Islet precursor cell (in vitro differentiated cells): ENCODE measurements at regions not wholly inside any gene's neighbourhood (a gene's known extent, or its start where the extent isn't known, plus 50 kb on each side); places are given as distances from the start of the nearest gene placed in this dataset.
"Not testable (repeated sequence)": the region's sequence is repeated elsewhere in the genome, so short reads cannot be mapped to it uniquely, and the experiment has no call there.

ENCODE experiments used
- DNase-seq: peaks from one replicate; pipeline ENCODE4 v3.0.0-alpha.2; 2018

DNA sequence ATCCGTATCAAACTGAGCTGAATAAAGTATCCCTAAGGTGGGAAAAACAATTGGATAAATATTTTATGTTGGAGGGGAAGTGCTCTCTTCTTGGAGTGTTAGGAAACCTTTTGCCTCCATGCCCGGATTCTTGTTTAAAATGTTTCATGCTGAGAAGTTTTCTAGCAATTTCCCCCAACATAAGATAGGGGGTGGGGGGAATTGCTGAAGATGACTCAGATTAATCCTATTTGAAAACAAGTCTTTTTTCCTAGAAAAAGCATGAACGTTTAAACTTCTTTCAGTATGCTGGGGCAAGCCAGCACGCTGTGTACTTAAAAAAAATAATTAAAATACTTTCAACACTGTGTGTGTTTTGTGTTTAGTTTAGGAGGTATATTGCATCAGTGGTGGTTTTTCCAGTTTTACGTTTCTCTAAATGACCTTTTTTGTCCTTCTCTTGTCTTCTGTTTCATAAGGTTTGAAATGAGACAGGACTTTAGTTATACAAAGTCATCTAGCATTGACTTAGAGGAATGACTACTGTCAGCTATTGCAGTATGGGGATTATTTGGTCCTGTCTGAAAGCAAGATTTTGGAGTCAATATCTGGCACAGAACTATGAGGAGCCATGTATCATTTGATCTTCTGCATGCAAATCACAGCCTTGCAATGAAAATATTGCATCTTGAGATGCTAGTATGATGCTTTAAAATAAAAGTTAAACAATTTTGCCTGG, 295.9 kb downstream of the GATA3 start:
- no peak for DNase-seq

DNA sequence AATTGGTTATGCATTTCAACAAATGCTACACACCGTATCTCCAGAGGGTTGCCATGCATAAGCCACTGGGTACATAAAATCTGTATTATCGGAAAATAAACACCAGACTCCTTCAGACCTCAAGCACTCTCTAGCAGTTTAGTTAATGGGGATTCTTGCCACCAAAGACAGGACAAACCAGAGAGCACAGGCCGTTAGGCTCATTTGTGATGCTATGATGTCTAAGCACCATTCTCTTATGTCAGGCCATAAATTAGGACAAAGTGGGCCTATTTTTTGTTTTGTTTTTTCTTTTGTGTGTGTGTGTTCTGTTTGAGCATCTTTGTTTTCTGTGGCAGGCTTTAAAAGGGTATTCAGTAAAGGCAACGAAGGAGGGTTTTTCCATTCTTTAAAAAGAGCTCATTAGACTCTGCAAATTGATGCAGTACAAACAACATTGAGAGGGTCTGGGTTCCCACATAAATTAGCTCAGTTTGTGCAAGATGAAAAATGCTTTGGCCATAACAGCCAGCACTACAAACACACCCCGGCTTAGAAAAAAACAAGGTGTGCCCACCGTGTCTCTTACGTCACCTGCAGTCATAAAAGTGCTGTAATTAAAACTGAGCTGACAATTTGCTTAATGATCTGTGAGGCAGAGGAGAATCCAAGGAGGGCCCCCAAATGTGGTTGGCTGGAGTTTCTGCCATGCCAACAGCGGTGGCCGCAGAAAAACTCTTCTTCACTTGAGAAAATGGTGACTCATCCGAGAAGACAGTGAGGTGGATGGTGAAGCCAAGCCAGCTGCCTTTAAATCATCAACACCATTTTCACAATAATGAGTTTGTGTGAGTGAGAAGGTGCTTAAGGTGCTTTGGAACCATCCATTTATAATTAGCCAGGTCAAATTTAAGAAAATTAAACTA, 297.9 kb downstream of the GATA3 start:
- DNase-seq: no peak

DNA sequence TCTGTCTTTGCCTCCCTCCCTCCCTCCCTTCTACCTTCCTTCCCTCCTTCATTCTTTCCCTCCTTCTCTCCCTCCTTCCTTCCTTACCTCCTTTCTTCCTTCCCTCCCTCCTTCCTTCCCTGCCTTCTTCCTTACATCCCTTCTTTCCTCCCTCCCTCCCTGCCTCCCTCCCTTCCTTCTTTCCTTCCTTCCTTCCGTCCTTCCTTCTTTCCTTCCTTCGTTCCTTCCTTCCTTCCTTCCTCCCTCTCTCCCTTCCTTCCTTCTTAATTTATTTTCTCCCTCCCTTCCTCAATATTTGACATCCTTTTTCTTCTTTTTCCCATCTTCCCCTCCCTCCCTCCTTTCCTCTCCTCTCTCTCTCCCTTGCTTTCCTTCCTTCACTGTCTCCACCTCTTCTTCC, 301.8 kb downstream of the GATA3 start:
- no peak for DNase-seq

DNA sequence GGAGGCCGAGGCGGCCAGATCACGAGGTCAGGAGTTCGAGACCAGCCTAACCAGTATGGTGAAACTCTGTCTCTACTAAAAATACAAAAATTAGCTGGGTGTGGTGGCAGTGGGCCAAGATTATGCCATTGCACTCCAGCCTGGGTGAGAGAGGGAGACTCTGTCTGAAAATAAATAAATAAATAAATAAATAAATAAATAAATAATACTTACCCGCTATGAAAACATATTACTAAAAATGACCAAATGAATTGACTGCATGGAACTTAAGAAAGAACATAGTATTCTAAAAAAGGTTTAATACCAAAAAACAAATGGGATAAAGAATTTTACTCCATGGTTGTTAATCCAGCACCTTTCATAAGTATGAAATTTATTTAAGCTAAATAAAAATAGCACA, 305.0 kb downstream of the GATA3 start:
- no peak for DNase-seq

DNA sequence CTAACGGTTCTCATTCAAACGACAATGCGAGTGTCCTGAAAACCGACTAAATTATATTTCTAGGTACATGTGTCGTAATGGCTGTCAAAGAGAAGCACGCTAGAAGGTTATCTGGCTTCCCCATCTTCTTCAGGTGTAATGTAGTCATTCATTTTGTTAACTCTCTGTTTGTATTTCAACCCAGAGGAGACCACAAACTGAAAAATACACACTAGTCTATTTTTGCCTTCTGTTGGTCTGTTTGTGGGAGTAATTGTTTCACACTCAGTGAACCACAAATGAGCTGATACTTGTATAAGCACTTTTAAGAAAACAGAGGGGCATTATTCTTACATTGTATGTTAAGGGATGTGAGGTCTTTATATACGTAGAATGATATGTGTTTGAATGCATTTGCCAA, 305.9 kb downstream of the GATA3 start:
- DNase-seq: no peak

DNA sequence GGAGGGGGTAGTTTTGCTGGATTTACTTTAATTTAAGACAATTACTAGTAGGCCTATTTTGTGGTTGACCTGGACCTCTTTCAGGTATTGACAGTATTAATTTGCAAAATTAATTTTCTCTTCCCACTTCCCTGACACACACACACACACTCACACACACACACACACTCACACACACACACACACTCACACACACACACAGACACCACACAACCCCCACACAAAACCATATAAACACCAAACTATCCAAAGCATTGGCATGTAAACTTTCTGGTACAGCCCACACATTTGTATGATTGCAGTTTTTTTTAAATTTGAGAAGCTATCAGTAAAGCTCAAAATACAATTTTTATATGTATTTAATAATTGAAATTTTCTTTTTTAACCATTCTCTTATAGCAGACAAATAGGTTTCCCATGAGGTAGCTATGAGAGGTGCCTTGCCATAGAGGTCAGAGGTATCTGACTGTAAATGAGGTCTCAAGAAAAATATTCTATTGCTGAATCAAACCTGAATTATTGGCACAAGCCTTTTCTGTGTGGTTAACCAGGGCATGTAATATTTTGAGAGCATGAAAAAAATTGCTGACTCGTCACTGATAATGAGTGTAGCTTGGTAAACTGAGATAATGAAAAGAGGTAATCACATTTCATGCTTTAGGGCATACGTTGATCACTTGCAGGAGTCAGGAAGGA, 306.5 kb downstream of the GATA3 start:
- no peak for DNase-seq

DNA sequence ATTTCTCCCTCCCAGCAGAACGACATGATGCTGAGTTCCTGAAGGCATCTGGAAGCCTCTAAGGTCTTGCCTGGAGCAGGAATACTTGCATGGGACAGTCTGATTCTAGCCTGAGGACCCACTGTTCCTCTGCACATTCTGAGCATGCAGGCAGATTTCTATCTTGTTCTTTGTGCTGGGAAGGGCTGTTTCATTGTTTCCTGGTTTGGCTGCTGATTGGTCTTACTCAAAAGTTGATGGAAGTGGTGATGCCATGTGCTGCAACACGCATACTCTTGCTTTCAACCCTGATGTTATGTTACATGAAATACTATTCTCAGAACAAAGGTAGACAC, 307.0 kb downstream of the GATA3 start:
- peak; percentile 86 for DNase-seq

DNA sequence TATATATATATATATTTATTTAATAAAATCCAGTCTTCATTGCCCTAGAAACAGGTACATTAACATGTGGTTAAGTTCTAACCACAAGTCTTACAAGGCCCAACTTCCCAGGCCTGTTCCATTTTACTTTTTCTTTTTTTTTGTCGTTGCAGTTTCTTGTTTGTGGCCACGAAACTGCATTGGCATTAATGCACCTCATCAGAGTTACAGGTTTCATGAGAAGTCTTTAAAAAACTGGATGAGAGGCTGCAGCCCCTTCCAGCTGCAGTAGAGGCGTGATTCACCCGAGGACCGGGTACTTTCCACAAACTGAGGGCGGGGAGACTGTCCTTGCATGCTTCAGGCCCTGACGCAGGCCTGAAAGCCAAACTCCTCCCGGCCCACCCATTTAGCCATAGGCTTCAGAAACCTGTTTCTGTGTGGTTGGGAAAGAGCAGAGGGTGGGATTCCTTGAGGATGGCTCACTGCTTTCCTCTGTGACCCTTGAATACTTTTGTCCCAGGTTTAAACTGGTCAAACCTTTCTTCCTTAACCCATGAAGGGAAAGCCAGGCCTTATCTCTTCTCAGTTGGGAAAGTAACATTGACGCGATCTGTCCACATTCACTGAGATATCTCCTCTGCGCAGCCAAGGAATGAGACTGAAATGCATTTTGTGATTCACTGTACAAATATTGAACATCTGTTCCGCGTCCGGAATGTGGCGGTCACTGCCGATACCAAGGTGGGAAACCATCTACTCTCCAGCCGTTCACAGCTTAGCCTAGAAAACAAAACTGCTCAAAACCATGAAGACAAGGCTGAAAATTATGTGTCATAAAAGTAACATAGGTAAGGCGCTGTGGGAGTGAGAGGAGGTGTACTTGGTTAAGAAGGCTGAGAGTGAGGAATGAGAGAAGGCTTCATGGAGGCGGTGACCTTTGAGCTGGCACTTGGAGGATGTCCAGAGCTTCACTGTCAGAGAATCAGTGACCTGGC, 311.7 kb downstream of the GATA3 start:
- peak; percentile 98 for DNase-seq

DNA sequence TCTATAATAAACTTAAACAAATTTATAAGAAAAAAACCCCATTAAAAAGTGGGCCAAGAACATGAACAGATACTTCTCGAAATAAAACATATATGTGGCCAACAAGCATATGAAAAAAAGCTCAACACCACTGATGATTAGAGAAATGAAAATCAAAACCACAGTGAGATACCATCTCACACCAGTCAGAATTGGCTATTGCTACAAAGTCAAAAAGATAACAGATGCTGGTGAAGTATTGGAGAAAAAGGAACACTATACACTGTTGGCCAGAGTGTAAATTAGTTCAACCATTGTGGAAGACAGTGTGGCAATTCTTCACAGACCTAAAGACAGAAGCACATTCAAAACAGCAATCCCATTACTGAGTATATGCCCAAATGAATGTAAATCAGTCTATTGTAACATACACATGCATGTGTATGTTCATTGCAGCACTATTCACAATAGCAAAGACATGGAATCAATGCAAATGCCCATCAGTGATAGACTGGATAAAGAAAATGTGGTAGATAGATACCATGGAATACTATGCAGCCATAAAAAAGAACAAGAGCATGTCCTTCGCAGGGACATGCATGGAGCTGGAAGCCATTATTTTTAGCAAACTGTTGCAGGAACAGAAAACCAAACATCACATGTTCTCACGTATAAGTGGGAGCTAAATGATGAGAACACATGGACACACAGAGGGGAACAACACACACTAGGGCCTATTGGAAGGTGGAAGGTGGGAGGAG, 313.4 kb downstream of the GATA3 start:
- not testable (repeated sequence) for DNase-seq

DNA sequence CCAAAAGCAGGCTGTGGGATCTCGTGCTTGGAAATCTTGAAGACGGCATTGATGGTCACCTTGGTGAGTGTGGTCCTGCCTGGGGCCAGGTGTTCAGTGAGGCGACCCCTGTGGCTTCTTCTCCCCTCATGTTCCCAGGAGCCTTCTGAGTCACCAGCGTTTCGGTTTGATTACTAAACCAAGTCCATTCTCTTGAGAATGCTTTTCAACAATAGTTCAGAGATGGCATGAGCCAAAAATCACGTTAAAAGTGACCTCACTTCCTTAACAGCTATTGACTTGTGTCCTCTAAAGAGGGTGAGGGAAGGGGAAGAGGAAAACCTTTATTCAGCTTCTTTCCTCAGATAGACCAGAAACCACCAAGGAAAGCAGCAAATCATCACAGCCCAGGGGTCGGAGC, 315.2 kb downstream of the GATA3 start:
- peak; percentile 58 for DNase-seq

DNA sequence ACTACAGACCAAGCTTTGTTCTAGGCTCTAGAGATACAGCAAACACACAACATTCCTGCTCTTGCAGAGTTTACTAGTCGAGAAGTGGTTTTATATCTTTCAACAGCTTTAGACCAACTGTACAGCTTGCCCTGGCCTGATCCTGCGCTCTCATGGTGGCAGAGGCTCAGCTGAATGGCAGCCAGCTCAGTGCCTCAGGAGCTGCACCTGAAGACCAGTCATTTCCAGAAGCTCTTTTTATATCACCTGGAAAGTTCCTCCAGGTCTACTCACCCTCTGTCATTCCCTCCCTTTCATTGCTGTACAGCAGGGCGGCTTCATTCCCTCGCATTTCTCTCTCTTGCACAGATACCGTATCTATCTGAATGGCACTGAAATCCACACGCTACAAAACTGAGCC, 319.8 kb downstream of the GATA3 start:
- no peak for DNase-seq

DNA sequence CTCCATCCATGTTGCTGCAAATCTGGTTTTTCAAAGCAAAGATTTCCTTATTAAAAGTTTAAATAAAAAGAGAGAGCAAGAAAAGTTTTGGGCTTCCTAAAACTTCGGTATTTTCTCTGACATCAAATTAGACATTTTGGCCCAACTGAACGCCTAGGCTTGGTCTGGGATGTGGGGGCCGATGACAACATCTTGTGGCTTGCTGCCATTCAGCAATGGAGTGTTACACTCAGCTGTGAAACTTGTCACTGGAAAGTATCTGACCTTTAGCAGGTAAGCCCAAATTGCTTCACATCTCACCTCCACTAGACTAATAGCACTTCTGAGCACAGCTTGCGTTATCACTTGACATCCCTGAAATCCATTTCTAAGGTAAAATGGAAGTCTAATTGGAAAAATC, 320.6 kb downstream of the GATA3 start:
- no peak for DNase-seq

DNA sequence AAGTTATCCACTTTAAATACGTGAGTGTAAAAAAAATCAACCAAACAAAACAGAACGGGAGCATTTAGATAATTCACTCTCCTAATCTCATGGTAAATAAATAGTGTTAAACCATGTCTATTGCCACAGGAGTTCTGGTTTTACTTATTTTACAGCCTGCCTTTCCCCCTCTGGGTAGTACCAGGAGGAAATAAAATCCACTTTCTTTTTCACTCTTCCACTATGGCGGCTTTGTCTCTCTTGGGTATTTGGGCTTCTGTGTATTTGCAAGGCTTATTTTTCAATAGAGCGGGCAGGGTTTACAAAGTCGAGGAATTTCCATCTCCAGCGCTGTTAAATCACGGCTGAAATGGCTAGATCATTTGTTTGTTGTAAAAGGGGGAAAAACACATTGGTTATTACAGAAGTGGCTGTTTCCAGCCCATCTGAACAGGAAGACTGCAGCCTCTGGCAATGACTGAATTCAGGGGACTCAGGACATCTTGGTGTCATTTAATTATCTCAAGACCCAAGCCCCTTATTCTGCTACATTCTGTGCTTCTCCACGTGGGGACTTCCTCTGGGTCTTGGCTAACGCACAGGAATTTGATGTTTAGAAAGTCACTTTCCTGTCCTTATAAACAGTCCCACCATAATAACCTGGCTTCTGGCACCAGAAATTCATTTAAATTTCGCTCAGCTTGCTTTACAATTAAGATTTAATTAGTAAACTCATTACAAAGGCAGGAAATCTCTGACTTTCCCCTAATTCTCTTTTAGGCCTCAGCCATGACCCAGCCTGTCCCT, 323.9 kb downstream of the GATA3 start:
- DNase-seq: no peak

DNA sequence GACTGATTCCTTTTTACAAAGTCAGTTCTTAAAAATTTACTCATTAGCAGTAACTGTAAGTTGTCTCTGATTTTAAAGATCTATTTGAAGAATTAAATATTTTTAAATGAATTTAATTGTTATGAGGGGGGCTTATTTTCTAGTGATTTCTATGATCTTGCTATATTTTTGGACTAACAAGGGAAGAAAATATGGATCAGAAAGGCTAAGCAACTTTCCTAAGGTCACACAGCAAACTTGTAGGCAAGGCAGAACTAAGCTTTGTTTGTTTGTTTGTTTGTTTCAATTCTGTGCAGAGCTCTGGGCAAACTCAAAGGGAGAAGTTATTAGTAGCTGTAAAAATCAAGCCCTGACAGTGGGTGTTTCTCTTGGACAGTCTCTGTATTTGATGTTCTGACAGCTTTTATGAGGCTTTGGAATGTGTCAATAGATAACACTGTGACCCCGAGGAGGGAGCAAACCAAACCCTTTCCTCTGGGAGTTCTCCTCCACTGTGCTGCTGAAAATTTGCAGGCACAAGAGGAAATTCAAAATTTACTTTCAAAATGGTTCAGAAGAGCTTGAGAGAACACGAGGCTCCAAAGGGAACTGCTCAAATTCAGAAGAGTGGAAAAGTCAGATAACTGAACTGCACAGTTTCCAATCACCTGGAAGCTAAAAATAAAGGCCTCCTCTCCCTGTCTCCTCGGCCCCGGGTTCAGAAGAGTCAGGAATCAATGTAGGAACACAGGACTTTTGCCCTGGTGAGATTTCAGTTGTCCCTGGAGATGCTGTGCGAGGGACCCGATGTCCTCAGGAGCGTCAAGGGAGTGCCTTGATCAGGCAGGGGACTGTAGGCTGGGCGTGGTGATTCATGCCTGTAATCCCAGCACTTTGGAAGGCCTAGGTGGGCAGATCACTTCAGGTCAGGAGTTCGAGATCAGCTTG, 325.7 kb downstream of the GATA3 start:
- peak; percentile 57 for DNase-seq

DNA sequence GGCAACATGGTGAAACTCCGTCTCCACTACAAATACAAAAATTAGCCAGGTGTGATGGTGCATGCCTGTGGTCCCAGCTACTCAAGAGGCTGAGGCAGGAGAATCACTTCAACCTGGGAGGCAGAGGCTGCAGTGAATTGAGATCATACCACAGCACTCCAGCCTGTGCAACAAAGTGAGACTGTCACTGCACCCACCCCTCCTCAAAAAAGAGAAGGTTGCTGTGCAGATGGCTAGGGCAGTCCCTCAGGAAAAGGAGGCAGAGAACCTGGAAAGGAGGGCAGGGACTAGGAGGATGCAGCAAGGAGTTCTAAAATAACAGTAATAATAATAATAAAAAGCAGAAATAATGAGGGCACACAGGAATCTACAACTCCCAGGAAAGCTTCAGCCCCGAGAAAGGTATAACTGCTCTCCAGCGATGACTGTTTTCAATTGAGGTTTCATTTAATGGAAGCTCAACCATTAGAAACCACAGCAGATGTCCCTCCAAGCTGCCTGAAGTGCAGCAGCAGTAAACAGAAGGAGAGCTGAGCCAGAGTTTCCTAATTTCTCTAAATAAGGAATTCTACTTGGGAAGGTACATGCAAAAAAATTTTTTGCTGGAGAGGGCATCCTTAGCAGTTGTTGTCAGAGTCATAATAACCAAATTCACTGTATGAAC, 326.5 kb downstream of the GATA3 start:
- DNase-seq: no peak

DNA sequence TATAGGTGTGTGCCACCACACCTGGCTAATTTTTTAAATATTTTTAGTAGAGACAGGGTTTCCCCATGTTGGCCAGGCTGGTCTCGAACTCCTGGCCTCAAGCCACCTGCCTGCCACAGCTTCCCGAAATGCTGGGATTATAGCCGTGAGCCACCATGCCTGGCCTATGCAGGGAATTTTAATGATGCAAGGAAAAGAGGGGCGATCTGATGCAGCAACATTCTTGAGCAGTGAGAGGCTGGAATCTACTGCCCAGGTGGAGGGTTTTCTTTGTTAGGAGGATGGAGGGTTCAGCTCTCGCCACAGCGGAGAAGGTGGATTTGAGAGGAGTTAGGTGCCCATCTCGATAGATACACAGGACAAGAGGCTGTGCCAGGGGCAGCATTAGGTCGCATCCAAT, 332.3 kb downstream of the GATA3 start:
- DNase-seq: peak; percentile 55

DNA sequence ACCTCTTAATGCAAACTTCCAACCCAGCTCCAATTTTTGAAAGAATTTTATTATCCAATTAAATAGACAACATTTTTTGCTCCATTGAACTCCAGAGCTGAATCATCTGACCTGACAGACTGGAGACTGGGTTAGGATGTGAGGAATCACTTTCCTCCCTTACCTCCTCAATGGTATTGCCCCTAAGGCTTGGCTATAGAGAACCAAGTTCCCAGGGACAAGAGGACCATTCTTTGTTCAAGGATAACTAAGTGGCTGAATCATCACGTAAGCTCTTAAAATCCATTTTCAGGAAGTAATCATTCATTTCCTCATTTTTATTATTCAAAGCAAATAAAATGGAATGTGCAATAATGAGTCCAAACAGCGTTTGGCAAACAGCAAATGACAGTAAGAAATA, 335.1 kb downstream of the GATA3 start:
- peak; percentile 53 for DNase-seq

DNA sequence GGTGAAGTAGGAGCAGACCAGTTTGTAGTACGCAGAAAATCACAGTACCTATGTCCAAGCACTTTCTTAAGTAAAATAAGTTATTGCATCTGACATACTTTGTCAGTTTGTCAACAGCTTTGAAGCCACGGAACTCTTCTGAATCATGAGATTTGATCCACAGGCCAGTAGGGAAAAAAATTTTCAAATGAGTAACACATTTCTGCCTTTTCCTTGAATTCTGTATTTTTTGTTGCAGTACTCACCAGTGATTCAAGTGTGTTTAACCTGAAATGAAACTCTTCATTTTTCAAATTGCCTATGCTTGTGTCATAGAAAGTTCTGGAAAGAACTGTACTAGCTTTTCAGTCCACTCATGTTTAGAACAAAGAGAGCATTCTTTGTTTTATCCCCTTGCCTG, 337.7 kb downstream of the GATA3 start:
- no peak for DNase-seq

DNA sequence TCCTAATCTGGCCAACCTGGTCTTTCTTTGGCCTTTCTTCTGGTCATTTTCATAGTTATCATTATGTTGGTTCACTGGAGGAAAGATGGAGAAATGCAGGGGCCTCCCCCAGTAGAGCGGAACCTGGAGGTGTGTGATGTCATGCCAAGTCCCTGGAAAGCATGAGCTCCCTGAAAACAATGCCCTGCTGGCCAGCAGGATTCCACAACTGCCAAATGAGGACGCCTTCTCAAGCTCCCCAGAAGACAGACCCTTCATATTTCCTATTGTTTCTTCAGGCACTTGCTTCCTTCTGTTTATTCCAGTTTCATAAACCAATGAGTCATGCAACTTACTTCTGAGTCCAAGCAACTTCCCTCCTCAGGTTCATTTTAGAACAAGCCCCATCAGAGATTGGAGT, 339.0 kb downstream of the GATA3 start:
- DNase-seq: no peak
